ENCODE measurements at regions not wholly inside any gene's neighbourhood (a gene's known extent, or its start where the extent isn't known, plus 50 kb on each side); places are given as distances from the start of the nearest gene placed in this dataset.
"Not testable (repeated sequence)": the region's sequence is repeated elsewhere in the genome, so short reads cannot be mapped to it uniquely, and the experiment has no call there.

DNA sequence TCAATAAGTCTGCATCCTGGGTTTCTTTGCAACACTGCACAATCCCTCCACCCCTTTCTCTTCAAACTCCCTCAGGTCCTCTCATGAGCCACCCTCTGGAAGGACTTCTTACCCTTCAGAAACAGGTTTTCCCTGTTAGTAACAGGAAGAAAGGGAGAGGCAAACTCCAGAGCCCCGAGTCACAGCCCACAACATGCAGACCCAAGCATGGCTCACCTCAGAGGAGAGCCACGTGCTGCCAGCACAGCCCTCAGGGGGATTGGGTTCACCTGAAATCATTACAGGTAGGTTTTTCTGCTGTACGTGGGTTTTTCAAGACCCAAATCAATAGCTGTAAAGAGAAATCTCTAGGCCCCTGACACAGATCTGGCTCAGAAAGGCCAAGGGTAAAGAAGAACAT, 359.7 kb upstream of the ATP10A start:
- no peaks in the 10 kb centered on the region for H3K4me1 ChIP-seq
- no peak overlapping the region for H3K4me3 ChIP-seq
- H3K36me3 ChIP-seq = no peaks in the 10 kb centered on the region
- WGBS (ENCODE audit: insufficient coverage, low coverage, low lambda C conversion rate, missing lambda C conversion rate) = 6% methylated on average over 2 of the region's 3 CpGs
- no peak overlapping the region for H3K27ac ChIP-seq
- intact Hi-C loops (cut with DNase I) = no loop called here
- no peaks in the 10 kb centered on the region for H3K9me3 ChIP-seq
- no peaks in the 10 kb centered on the region for H3K27me3 ChIP-seq
- DNase-seq = no peak
- no peak for ATAC-seq
- TF ChIP-seq, protein P1, sequence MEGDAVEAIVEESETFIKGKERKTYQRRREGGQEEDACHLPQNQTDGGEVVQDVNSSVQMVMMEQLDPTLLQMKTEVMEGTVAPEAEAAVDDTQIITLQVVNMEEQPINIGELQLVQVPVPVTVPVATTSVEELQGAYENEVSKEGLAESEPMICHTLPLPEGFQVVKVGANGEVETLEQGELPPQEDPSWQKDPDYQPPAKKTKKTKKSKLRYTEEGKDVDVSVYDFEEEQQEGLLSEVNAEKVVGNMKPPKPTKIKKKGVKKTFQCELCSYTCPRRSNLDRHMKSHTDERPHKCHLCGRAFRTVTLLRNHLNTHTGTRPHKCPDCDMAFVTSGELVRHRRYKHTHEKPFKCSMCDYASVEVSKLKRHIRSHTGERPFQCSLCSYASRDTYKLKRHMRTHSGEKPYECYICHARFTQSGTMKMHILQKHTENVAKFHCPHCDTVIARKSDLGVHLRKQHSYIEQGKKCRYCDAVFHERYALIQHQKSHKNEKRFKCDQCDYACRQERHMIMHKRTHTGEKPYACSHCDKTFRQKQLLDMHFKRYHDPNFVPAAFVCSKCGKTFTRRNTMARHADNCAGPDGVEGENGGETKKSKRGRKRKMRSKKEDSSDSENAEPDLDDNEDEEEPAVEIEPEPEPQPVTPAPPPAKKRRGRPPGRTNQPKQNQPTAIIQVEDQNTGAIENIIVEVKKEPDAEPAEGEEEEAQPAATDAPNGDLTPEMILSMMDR (IDR thresholded peaks at IDR 0.05) = no peak
- TF ChIP-seq POLR2A (IDR thresholded peaks at IDR 0.05) = no peak

DNA sequence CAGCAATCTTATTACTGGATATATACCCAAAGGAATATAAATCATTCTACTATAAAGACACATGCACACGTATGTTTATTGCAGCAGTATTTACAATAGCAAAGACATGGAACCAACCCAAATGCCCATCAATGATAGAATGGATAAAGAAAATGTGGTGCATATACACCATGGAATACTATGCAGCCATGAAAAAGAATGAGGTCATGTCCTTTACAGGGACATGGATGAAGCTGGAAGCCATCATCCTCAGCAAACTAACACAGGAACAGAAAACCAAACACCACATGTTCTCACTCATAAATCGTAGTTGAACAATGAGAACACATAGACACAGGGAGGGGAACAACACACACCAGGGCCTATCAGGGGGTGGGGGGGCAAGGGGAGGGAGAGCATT, 353.9 kb upstream of the ATP10A start:
- H3K4me1 ChIP-seq; H3K4me3 ChIP-seq; DNase-seq; ATAC-seq; H3K27ac ChIP-seq; H3K9me3 ChIP-seq; H3K27me3 ChIP-seq; H3K36me3 ChIP-seq; intact Hi-C loops (cut with DNase I): not testable (repeated sequence)
- WGBS (ENCODE audit: insufficient coverage, low coverage, low lambda C conversion rate, missing lambda C conversion rate) = 54% methylated on average over 2 of the region's 2 CpGs

DNA sequence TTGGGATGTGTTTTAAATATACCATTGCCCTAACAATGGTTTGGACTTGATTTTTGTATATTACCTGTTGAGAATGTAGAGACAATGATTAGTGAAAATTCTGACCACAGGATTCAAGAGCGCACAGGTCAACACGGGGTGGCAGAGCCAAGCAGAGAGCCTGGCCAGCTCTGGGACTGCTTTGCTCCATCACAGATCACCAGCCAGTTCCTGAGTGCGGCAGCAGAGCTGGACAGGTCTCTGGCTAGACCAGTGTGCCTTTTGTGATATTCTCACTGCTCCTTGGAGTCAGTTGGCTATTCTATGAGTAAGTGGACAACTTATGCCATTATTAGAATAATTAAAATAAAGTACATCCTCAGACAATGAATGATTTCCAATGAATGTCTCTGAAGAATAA, 351.2 kb upstream of the ATP10A start:
- no peak for TF ChIP-seq POLR2A (IDR thresholded peaks at IDR 0.05)
- TF ChIP-seq, protein P1 (IDR thresholded peaks at IDR 0.05) = no peak
- no peaks in the 10 kb centered on the region for H3K9me3 ChIP-seq
- no peaks in the 10 kb centered on the region for H3K4me1 ChIP-seq
- 47% methylated on average over 3 of the region's 3 CpGs for WGBS (ENCODE audit: insufficient coverage, low coverage, low lambda C conversion rate, missing lambda C conversion rate)
- no peak overlapping the region for H3K27ac ChIP-seq
- DNase-seq (no peak), ATAC-seq (no peak)
- H3K27me3 ChIP-seq = no peaks in the 10 kb centered on the region
- no peaks in the 10 kb centered on the region for H3K36me3 ChIP-seq
- intact Hi-C loops (cut with DNase I) = no loop called here
- no peak overlapping the region for H3K4me3 ChIP-seq

DNA sequence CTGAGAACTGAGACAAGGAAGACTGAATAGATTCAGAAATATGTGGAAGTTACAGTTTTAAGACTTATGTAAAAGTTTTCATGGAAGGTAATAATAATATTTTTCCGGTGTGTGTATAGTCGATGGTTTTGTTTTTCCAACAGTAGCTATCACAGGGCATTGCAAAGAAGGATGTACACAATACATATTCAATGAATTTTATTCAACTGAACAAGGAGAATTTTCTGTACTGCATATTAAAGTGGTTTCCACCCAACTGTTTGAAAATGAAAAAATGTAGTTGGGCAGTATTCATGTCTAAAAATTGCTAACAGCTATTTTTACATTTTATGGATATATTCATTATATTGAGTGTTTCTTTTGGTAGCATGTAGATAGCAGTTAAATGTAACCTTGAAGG, 350.3 kb upstream of the ATP10A start:
- Histone ChIP-seq H3K4me1 (no peaks in the 10 kb centered on the region), H3K9me3 (no peaks in the 10 kb centered on the region), H3K27me3 (no peaks in the 10 kb centered on the region), H3K27ac (no peak overlapping the region), H3K36me3 (no peaks in the 10 kb centered on the region), H3K4me3 (no peak overlapping the region)
- TF ChIP-seq, protein P1 (IDR thresholded peaks at IDR 0.05) = no peak
- TF ChIP-seq POLR2A (IDR thresholded peaks at IDR 0.05) = no peak
- intact Hi-C loops (cut with DNase I) = no loop called here
- WGBS (ENCODE audit: insufficient coverage, low coverage, low lambda C conversion rate, missing lambda C conversion rate) = 64% methylated on average over 2 of the region's 2 CpGs
- ATAC-seq = no peak
- DNase-seq = no peak

- Histone ChIP-seq H3K27me3 (no peaks in the 10 kb centered on the region), H3K4me3 (no peak overlapping the region), H3K9me3 (no peaks in the 10 kb centered on the region), H3K4me1 (no peaks in the 10 kb centered on the region), H3K27ac (no peak overlapping the region), H3K36me3 (no peaks in the 10 kb centered on the region)
- TF ChIP-seq, protein P1 (IDR thresholded peaks at IDR 0.05) = no peak
- TF ChIP-seq POLR2A (IDR thresholded peaks at IDR 0.05) = no peak
- DNase-seq = no peak
- intact Hi-C loops (cut with DNase I) = no loop called here
- WGBS (ENCODE audit: insufficient coverage, low coverage, low lambda C conversion rate, missing lambda C conversion rate) = 28% methylated on average over 1 of the region's 1 CpG
- ATAC-seq = no peak
Observed at GRCh38 chr15:26212109-26212508, 349.0 kb upstream of the ATP10A start.
